Panc1 (cell line): ENCODE measurements at regions not wholly inside any gene's neighbourhood (a gene's known extent, or its start where the extent isn't known, plus 50 kb on each side); places are given as distances from the start of the nearest gene placed in this dataset.

Experiments
- POLR2AphosphoS5 ChIP-seq: IDR thresholded peaks from 2 replicates; pipeline ENCODE4 v1.6.1; 2012; ENCODE audit warnings: mild to moderate bottlenecking, low read depth, low read length, moderate library complexity
- TCF7L2 ChIP-seq: IDR thresholded peaks from 2 replicates; pipeline ENCODE4 v1.6.1; 2011; ENCODE audit warnings: mild to moderate bottlenecking, low read depth, low read length, inconsistent platforms
- TF ChIP-seq, protein P1 (sequence below): fragments of 450-650 bp; IDR thresholded peaks from 2 replicates; pipeline ENCODE4 v1.5.1; 2017; ENCODE audit warnings: mild to moderate bottlenecking
- TF ChIP-seq, protein P2 (sequence below), 2 experiments: IDR thresholded peaks; 2 replicates each; pipeline ENCODE4 v1.6.1; 2011 to 2012; ENCODE audit warnings: low read depth in 2 of 2, control low read depth in 1 of 2, low read length in 1 of 2, mild to moderate bottlenecking in 1 of 2, moderate library complexity in 1 of 2; ENCODE audit not compliant: insufficient read depth in 1 of 2

DNA sequence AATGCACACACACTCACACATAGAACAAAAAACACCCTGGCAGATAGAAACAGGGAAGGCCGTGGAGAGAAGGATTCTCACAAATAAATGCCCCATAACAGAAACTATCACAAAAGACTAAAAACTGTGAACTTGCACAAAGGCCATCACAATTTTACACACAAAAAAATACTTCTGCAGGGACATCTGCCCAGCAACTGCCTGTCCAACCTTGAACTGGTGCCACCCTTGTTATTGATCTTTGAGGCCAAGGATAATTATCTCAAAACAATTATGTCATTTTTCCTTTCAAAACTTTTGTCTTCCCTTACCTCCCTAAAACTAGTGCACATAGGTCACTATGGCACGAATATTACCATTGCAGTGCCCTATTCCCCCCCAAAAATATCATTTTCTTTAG lies 143.8 kb upstream of the KCTD3 start:
- TF ChIP-seq, protein P1, sequence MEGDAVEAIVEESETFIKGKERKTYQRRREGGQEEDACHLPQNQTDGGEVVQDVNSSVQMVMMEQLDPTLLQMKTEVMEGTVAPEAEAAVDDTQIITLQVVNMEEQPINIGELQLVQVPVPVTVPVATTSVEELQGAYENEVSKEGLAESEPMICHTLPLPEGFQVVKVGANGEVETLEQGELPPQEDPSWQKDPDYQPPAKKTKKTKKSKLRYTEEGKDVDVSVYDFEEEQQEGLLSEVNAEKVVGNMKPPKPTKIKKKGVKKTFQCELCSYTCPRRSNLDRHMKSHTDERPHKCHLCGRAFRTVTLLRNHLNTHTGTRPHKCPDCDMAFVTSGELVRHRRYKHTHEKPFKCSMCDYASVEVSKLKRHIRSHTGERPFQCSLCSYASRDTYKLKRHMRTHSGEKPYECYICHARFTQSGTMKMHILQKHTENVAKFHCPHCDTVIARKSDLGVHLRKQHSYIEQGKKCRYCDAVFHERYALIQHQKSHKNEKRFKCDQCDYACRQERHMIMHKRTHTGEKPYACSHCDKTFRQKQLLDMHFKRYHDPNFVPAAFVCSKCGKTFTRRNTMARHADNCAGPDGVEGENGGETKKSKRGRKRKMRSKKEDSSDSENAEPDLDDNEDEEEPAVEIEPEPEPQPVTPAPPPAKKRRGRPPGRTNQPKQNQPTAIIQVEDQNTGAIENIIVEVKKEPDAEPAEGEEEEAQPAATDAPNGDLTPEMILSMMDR = no peak
- TF ChIP-seq, protein P2, sequence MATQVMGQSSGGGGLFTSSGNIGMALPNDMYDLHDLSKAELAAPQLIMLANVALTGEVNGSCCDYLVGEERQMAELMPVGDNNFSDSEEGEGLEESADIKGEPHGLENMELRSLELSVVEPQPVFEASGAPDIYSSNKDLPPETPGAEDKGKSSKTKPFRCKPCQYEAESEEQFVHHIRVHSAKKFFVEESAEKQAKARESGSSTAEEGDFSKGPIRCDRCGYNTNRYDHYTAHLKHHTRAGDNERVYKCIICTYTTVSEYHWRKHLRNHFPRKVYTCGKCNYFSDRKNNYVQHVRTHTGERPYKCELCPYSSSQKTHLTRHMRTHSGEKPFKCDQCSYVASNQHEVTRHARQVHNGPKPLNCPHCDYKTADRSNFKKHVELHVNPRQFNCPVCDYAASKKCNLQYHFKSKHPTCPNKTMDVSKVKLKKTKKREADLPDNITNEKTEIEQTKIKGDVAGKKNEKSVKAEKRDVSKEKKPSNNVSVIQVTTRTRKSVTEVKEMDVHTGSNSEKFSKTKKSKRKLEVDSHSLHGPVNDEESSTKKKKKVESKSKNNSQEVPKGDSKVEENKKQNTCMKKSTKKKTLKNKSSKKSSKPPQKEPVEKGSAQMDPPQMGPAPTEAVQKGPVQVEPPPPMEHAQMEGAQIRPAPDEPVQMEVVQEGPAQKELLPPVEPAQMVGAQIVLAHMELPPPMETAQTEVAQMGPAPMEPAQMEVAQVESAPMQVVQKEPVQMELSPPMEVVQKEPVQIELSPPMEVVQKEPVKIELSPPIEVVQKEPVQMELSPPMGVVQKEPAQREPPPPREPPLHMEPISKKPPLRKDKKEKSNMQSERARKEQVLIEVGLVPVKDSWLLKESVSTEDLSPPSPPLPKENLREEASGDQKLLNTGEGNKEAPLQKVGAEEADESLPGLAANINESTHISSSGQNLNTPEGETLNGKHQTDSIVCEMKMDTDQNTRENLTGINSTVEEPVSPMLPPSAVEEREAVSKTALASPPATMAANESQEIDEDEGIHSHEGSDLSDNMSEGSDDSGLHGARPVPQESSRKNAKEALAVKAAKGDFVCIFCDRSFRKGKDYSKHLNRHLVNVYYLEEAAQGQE (IDR thresholded peaks at IDR 0.05; ENCODE audit: insufficient read depth in 1 of 2, low read depth in 2 of 2, low read length in 1 of 2) = no peak
- TF ChIP-seq POLR2AphosphoS5 (no peak), TCF7L2 (no peak)
